ENCODE measurements at regions not wholly inside any gene's neighbourhood (a gene's known extent, or its start where the extent isn't known, plus 50 kb on each side); places are given as distances from the start of the nearest gene placed in this dataset.

DNA sequence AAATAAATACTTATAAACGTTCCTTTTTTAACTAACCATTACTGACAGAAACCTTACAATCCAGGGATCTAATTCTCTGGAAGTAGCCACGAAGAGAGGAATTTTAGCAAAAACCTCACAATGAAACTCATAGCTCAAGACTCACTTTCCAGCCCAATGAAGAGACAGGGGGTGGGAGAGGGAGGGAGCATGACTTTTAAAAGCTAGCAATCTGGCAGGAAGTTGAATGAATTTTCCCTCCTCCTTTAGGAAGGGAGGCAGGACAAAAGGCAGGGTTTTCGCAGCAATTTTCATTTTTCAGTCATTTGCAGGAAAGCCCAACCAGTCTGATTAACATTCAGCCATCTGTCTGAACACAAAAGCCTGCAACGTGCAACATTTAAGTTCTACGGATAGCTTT, 381.5 kb upstream of the PSMD7 start:
- TF ChIP-seq, protein P1, sequence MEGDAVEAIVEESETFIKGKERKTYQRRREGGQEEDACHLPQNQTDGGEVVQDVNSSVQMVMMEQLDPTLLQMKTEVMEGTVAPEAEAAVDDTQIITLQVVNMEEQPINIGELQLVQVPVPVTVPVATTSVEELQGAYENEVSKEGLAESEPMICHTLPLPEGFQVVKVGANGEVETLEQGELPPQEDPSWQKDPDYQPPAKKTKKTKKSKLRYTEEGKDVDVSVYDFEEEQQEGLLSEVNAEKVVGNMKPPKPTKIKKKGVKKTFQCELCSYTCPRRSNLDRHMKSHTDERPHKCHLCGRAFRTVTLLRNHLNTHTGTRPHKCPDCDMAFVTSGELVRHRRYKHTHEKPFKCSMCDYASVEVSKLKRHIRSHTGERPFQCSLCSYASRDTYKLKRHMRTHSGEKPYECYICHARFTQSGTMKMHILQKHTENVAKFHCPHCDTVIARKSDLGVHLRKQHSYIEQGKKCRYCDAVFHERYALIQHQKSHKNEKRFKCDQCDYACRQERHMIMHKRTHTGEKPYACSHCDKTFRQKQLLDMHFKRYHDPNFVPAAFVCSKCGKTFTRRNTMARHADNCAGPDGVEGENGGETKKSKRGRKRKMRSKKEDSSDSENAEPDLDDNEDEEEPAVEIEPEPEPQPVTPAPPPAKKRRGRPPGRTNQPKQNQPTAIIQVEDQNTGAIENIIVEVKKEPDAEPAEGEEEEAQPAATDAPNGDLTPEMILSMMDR (IDR thresholded peaks at IDR 0.05), result no peak
- no peak for TF ChIP-seq POLR2A (IDR thresholded peaks at IDR 0.05; ENCODE audit: low read depth)
- no peak for TF ChIP-seq EP300 (IDR thresholded peaks at IDR 0.05)
- TF ChIP-seq POLR2AphosphoS5 (IDR thresholded peaks at IDR 0.05), result no peak
